ENCODE measurements at regions not wholly inside any gene's neighbourhood (a gene's known extent, or its start where the extent isn't known, plus 50 kb on each side); places are given as distances from the start of the nearest gene placed in this dataset.
"Not testable (repeated sequence)": the region's sequence is repeated elsewhere in the genome, so short reads cannot be mapped to it uniquely, and the experiment has no call there.

GRCh38 chr6:132142768-132143167 lies 191.6 kb upstream of the CCN2 start:
- DNase-seq (ENCODE audit: low read depth, low spot score) = peak; percentile 35

DNA sequence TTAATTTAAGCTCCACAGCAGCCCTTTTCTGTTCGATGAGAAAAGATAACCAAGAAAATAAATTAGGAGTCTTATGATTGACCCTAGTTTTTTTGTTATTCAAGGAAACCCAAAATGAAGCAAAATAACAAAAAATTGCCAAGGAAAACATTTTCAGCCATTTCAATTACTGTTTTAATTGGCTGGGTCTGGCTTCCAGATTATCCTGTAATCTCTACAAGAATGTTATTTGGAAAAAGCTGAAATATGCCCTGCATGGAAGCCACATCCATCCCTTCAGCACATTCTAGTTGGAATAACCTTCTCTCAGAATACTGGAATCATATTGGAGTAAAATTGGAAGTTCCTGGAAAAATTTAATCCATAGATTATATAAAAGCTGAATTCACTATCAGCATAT lies 191.1 kb upstream of the CCN2 start:
- peak; percentile 65 for DNase-seq (ENCODE audit: low read depth, low spot score)

GRCh38 chr6:132140189-132140588 lies 189.0 kb upstream of the CCN2 start:
- DNase-seq (ENCODE audit: low read depth, low spot score) = no peak

DNA sequence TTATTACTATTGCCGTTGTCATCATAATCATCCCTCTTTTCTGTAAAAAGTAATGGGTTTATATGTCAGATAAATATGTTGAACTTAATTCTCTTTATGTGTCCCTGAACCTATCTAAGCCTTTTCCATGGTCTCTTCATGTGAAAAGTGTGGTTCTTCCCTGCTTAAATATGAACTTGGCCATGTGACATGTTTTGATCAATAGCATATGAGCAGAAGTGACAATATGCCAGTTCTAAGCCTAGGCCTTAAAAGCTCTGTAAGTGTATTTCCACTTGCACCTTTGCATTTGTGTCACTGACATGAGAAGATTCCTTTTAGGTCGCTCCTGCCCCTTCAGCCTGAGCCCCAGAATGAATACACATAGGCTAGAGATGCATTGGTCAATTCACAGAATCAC lies 188.4 kb upstream of the CCN2 start:
- no peak for DNase-seq (ENCODE audit: low read depth, low spot score)

- DNase-seq (ENCODE audit: low read depth, low spot score) = peak; percentile 24
Observed at GRCh38 chr6:132136981-132137380, 185.8 kb upstream of the CCN2 start.

DNA sequence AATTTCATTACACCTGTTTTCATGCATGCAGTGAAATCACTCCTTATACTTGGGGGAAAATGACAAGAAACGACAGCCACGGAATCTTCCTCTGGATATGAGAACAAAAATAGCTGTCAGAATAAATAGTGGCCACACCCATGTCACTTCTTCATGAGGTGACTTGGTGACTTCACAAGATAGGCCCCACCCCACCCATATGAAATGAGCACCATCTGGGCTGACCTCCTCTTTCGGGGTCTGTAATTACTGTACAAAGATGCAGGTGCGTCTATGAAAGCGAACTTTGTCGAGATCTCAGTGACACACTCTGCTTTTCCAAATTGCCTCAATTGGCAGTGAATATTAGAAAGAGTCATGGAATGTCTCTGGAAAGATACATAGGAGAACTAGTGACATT lies 184.2 kb upstream of the CCN2 start:
- no peak for DNase-seq (ENCODE audit: low read depth, low spot score)

DNA sequence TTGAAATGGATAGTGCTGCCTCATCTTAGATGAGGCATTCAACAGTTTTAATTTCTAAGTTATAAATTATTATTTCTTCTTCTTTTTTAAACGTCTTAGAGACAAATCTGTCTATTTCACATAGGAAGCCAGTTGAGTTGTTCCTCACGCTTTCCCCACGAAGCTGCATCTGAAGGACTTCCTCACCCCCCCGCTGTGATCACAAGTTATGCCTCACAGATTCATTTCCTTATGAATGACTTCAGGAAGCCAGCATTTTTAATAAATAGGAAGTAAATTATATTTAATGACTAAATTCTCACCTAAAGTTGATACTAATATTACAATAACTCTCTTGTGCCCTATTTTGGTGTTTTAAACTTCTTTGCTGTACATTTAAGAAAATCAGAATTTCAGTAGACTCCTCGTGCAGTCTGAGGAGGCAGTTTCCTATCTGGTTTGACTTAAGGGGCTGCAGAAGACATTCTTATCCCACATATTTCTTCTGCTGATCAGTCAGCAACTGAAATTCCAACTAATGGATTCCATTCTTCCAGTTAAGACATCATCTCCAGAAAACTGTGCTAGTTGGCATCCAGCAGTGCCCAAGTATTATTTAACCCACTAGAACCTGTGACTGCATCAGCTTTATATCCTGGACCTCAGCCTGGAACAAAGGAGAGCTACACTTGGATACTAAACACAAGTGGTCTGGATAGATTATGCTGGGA lies 182.7 kb upstream of the CCN2 start:
- DNase-seq (ENCODE audit: low read depth, low spot score) = peak; percentile 45

- peak; percentile 60 for DNase-seq (ENCODE audit: low read depth, low spot score)
Observed at GRCh38 chr6:132132924-132133639, 181.9 kb upstream of the CCN2 start.

DNA sequence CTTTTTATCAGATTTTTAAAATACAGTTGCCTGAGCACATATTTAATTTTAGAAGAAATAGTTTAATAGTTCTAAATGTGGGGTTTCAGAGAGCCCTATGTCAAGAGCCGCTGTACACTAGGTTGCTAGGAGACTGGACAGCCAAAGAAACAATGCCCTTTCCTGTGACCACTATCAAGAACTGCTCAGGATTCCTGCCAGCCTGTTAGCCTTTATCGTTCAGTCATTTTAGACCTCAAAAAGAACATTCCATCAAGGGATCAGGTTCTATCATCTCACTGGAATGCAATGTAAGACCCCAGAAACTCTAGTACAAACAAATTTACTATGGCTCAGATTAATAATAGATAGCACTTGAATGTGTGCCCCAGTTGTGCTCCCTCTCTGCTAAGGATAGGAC lies 181.2 kb upstream of the CCN2 start:
- peak; percentile 92 for DNase-seq (ENCODE audit: low read depth, low spot score)

GRCh38 chr6:132131758-132132157 lies 180.6 kb upstream of the CCN2 start:
- peak; percentile 97 for DNase-seq (ENCODE audit: low read depth, low spot score)

DNA sequence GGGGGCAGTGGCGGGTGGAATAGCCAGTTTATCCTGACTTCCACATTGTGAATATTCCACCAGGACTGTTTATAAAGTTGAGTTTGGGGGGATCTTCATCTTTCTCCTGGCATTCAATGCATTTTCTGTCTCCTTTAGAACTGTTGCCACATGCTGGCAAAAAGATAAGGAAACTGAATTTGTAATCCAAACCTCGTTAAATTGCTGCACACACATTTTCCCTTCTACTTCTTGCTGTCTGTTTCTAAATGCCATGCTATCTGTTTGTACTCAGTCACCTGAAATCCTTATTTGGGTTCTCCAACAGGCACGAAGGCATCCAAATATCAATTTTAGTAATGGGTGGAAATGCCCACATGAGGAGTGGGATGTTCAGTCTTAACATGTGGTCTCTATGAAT lies 180.2 kb upstream of the CCN2 start:
- DNase-seq (ENCODE audit: low read depth, low spot score) = no peak

GRCh38 chr6:132130626-132131298 lies 179.6 kb upstream of the CCN2 start:
- DNase-seq (ENCODE audit: low read depth, low spot score) = peak; percentile 80

GRCh38 chr6:132128424-132128823 lies 177.3 kb upstream of the CCN2 start:
- no peak for DNase-seq (ENCODE audit: low read depth, low spot score)

GRCh38 chr6:132126150-132126549 lies 175.0 kb upstream of the CCN2 start:
- DNase-seq (ENCODE audit: low read depth, low spot score) = no peak

DNA sequence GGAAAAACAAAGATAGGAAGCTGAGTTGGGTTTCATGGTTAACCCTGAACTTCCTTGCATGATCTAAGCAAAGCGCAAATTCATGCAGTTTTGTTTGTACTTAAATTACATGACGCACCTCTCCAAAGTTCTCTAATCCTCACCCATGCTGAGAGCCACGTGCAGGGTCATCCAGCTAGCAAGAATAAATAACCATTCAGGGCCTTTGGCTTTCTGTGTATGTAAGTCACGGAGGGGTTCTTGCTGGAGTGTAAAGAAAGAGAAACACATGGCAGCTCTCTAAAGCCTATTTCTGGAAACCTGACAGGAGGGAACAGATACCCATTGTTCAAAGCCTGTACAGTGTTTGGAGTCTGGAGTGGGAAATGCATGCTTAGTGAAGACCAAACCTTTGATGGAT lies 171.7 kb upstream of the CCN2 start:
- peak; percentile 75 for DNase-seq (ENCODE audit: low read depth, low spot score)

DNA sequence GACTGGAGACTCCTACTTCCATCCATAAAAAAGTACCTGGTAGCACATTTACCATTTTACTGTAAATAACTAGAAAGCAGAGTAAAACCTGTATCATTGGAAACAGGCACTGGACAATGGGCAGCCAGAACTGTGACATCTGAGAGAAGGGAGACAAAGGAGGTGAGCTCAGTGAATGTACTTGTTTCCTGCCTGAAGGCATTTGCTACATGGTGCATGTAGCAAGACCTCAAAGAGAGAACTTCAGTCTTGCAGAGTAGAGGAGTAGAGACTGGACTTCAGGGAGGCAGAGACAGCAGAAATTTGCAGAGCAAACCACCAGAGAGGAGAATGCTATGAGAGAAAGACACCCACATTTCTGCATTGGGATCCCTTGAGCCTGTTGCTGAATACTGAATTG lies 171.0 kb upstream of the CCN2 start:
- no peak for DNase-seq (ENCODE audit: low read depth, low spot score)

DNA sequence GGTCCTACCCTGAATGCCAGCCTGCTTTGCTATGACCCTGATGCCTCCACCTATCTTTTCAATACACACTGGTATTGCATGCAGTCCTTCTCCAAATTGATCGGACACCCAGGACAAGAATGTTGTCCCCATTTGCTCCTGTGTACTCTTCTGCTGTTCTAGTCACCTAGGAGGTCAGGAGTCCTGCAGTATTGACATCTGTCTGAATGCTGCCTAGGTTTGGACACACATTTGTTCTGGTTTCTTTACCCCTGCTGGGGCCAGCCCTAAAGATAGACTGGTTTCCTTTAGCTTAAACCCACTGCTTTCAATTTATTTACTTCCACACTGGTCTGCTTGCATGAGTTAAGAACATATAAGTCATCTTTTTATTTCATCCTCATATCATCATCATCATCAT lies 167.0 kb upstream of the CCN2 start:
- no peak for DNase-seq (ENCODE audit: low read depth, low spot score)

DNA sequence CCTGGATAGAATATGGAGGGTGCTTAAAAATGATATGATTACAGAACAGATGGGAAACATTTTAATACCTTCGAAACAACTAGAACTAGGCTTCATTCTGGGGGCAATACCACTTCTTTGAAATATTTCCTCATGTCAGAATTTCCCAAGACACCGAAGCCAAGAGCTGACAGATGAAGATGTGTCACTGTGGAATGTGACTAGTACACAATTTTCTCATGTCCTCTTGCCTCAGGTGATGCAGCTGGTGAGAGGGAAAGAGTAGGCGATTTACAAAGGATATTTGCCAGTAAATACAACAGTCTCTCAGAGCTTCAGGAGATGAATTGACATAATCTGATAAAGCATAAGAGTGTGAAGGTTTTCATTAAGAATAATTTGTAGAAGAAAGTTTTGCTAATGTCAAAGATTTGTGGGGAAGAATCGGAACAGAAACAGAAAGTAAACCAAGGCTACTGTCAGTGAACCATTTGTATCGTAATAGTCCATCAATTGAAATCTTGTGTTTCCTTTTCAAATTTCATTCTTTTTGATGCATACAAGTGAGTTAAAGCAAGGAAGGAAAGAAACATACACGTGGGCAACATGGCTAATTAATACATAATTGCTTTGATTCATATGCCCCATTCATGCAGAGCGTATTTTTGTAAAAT lies 164.7 kb upstream of the CCN2 start:
- DNase-seq (ENCODE audit: low read depth, low spot score) = peak; percentile 18

GRCh38 chr6:132114201-132114825 lies 163.1 kb upstream of the CCN2 start:
- DNase-seq (ENCODE audit: low read depth, low spot score) = peak; percentile 92

GRCh38 chr6:132109752-132110151 lies 158.6 kb upstream of the CCN2 start:
- not testable (repeated sequence) for DNase-seq (ENCODE audit: low read depth, low spot score)

DNA sequence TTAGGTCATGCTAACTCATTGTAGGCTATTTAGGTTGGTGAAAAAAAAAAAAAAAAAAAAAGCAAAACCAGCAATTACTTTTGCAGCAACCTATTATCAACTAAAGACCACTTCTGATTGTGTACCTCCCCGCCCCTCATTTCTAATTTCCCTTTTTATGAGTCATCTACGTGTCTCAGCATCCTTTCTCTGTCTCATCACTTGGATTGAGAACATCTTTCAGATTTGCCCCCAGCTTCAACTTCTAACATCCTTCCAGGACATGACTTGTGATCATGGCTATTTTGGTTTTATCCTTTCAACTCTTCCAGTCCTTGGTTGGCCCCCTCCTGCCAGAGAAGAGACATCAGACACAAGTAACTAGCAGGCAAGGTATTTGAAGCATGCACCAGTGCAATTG lies 156.7 kb upstream of the CCN2 start:
- no peak for DNase-seq (ENCODE audit: low read depth, low spot score)

GRCh38 chr6:132101535-132101934 lies 150.4 kb upstream of the CCN2 start:
- DNase-seq (ENCODE audit: low read depth, low spot score) = no peak

All from astrocyte of the hippocampus (primary cell).